Stimulated activated memory B cell treated with anti-CD40 and anti-IgM and Interleukin-4, amounts not matched to agents 10 μg/mL and 1 μg/mL and 100 μg/mL, for 72 hours (primary cell): ENCODE measurements at regions not wholly inside any gene's neighbourhood (a gene's known extent, or its start where the extent isn't known, plus 50 kb on each side); places are given as distances from the start of the nearest gene placed in this dataset.
"Not testable (repeated sequence)": the region's sequence is repeated elsewhere in the genome, so short reads cannot be mapped to it uniquely, and the experiment has no call there.

Source experiments
- ATAC-seq: fragments of 150-1000 bp; cut with Tn5 transposase; 2 replicates; pipeline ENCODE4 v1.10.0; 2021
- H3K27ac Mint-ChIP-seq: one replicate; pipeline ENCODE4 v1.8.0; 2022; ENCODE audit warnings: mild to moderate bottlenecking, mixed read lengths
- H3K27me3 Mint-ChIP-seq: one replicate; pipeline ENCODE4 v1.8.0; 2022; ENCODE audit warnings: mixed read lengths
- H3K36me3 Mint-ChIP-seq: one replicate; pipeline ENCODE4 v1.8.0; 2022; ENCODE audit warnings: mixed read lengths
- H3K4me1 Mint-ChIP-seq: one replicate; pipeline ENCODE4 v1.8.0; 2022; ENCODE audit warnings: mixed read lengths
- H3K4me3 Mint-ChIP-seq: one replicate; pipeline ENCODE4 v1.8.0; 2022; ENCODE audit warnings: mild to moderate bottlenecking, moderate library complexity, mixed read lengths
- H3K9me3 Mint-ChIP-seq: one replicate; pipeline ENCODE4 v1.8.0; 2022; ENCODE audit warnings: mixed read lengths

DNA sequence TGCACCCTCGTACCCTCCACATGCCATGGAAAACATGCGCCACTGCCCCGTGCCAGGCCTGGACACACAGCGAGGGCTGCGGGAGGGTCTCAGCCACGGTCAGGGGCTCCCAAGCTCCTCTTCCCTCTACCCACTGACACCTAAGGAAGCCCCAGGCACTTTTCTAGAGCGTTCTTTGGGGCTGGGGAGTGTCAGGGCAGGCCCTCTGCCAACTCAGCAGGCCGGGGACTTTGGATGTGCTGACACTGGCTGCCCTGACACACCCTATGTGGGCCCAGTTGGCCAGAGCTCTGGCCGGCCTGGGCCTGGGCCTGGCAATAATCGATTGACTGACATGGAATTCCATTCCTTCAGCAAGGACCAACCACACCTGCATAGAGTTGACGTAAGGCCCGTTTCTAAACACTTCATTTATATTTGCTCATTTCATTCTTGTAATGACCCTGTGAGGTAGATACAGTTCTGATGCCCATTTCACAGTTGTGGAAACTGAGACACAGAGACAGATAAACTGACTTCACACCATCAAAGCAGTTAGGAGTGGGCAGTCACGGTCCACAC, 70.5 kb downstream of the ZFP36L2 start:
- Mint-ChIP-seq H3K4me1 (peaks cover 51% of the 10 kb centered on the region), H3K36me3 (no peaks in the 10 kb centered on the region), H3K4me3 (no peak overlapping the region), H3K27ac (peak overlapping the region; percentile 75), H3K27me3 (no peaks in the 10 kb centered on the region), H3K9me3 (no peaks in the 10 kb centered on the region)
- ATAC-seq = no peak

DNA sequence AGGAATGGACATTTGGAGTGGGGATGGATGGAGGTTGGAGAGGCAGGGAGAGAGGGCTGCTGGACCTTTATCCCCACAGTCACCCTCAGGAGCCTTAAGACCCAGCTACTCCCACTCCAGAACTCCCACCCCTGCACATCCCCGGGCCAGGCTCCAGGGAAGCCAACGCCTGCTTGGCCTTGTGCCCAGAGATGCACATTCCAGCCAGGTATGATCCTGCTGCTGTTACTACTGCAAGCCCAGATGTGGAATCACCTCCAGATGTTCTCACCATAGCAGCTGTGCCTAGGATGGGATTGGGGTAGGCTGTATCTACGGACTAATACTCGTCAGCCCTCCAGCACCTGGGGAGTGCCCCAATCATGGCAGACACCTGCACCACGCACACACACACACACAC, 71.7 kb downstream of the ZFP36L2 start:
- H3K4me1 Mint-ChIP-seq = peaks cover 51% of the 10 kb centered on the region
- H3K27ac Mint-ChIP-seq = peak overlapping the region; percentile 4
- no peaks in the 10 kb centered on the region for H3K9me3 Mint-ChIP-seq
- H3K36me3 Mint-ChIP-seq = no peaks in the 10 kb centered on the region
- no peaks in the 10 kb centered on the region for H3K27me3 Mint-ChIP-seq
- ATAC-seq = no peak
- H3K4me3 Mint-ChIP-seq = no peak overlapping the region

DNA sequence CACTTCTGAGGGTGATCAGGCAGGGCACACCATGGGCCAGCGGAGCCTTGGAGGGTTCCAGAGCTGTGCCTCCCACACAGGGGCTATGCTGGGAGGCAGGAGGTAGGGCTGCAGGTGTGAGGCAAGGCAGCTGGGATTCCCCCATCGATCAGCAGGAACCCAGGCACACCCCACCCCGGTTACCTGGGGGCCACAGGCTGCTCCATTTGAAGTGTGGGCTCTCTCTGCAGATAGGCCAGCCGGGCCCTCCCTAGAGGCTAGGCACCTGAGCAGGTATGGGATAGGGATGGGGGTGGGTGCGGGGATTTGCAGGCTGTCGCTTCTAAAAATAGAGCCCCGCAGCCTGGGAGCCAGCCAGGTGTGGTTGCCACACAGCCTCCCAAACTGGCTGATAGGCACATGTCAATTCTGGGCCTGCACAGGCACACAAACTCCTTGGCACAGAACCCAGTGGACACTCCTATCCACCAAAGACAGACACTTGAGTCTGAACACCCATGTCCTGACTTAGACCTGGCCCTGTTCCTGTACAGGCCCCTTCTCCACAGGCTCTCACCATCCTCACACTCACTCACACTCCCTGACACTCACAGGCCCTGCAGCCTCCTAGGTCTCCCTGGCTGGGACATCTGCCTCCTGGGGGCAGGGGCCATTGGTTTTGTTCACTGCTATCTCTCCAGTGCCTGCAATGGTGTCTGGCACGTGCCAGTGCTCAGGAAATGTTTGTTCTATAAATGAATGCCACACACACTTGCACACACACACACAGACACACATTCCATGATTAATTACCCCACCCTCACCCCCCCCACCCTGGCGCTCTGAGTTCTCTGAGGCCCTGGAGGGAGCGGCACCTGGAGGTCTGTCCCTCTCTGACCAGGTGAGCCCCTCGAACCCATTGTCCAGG, 73.4 kb downstream of the ZFP36L2 start:
- no peaks in the 10 kb centered on the region for H3K9me3 Mint-ChIP-seq
- H3K4me1 Mint-ChIP-seq = peaks cover 43% of the 10 kb centered on the region
- peak; percentile 6 for ATAC-seq
- H3K27me3 Mint-ChIP-seq = no peaks in the 10 kb centered on the region
- H3K36me3 Mint-ChIP-seq = no peaks in the 10 kb centered on the region
- H3K27ac Mint-ChIP-seq = peak overlapping the region; percentile 4
- no peak overlapping the region for H3K4me3 Mint-ChIP-seq

DNA sequence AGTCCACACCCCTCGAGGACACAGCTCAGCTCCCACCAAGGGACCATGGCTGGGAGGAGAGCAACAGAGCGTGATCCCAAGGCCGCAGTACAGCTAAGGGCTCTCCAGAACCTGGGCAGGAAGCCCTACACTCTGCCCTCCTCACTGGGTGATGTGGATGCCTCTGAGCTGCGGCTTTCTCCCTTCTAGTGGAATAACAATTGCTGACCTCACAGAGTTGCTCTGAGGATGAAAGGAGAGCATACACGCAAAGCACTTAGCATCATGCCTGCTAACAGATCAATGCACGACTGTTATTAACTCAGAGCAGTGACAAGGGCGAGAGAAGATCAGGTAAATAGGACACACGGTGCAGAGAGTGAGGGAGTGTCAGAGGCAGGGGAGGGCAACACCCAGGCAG, 74.2 kb downstream of the ZFP36L2 start:
- no peak for ATAC-seq
- H3K36me3 Mint-ChIP-seq = no peaks in the 10 kb centered on the region

DNA sequence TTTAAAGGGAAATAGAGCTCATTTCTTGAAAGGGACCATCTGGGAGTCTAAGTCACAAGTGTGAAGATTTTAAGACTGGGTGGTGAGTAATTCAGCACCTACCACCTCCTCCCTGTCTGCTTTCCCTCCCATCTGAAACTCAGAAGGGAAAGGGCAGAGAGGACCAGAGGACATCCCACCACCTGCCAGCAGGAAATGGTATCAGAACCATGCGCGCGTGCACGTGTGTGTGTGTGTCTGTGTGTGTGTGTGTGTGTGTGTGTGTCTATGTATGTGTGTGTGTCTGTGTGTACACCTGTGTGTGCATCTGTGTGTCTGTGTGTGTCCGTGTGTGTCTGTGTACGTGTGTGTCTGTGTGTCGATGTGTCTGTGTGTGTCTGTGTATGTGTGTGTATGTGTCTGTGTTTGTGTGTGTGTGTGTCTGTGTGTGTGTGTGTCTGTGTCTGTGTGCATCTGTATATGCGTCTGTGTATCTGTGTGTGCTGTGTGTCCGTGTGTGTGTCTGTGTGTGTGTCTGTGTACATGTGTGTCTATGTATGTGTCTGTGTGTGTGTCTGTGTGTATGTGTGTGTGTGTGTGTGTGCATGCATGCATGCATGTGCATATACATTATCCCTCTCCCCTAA, 76.8 kb downstream of the ZFP36L2 start:
- peaks cover 38% of the 10 kb centered on the region for H3K4me1 Mint-ChIP-seq
- no peak overlapping the region for H3K4me3 Mint-ChIP-seq
- peak overlapping the region; percentile 0 for H3K27ac Mint-ChIP-seq
- no peaks in the 10 kb centered on the region for H3K27me3 Mint-ChIP-seq
- H3K36me3 Mint-ChIP-seq = no peaks in the 10 kb centered on the region
- no peaks in the 10 kb centered on the region for H3K9me3 Mint-ChIP-seq
- peak; percentile 79 for ATAC-seq

More for the DNA sequence above, 74.2 kb downstream of the ZFP36L2 start:
- Mint-ChIP-seq H3K27me3 (no peaks in the 10 kb centered on the region), H3K4me3 (no peak overlapping the region), H3K4me1 (peaks cover 38% of the 10 kb centered on the region), H3K27ac (peak overlapping the region; percentile 4), H3K9me3 (no peaks in the 10 kb centered on the region)

DNA sequence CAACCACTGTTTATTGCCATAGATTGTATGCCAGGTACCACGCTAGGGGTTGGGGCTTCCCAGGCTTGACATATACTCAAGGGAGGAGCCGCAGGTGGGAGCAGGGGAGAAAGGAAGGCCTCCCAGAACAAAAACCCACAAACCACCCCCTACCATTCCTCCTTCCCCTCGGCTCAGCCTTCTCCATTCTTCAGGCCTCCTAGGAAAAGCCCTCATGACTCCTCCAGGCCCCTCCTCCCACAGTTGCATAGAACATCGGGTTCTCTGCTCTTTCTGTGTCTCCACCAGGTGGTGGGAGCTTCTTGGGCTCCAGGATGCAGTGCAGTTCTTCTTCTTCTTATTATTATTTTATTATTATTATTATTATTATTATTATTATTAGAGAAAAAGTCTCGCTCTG, 80.3 kb downstream of the ZFP36L2 start:
- Mint-ChIP-seq H3K27me3 (no peaks in the 10 kb centered on the region), H3K4me1 (peaks cover 25% of the 10 kb centered on the region), H3K4me3 (no peak overlapping the region), H3K27ac (no peak overlapping the region), H3K36me3 (no peaks in the 10 kb centered on the region), H3K9me3 (no peaks in the 10 kb centered on the region)
- no peak for ATAC-seq

DNA sequence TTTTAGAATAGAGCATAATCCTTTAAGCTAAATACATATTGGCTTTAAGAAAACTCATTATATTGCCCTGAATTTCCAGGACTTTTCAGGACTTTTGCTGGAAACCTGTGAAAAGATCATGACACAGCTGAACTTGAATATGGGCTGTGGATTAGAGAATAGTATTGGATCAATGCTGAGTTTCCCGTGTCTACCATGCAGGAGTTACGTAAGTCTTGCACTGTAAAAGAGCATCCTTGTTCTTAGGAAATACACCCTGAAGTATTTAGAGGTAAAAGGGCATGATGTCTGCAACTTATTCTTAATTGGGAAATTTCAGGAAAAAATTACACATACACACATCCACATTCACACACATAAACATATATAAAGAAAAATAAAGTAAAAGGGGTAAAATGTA, 82.1 kb downstream of the ZFP36L2 start:
- H3K27ac Mint-ChIP-seq = no peak overlapping the region
- peaks cover 25% of the 10 kb centered on the region for H3K4me1 Mint-ChIP-seq
- no peaks in the 10 kb centered on the region for H3K36me3 Mint-ChIP-seq

DNA sequence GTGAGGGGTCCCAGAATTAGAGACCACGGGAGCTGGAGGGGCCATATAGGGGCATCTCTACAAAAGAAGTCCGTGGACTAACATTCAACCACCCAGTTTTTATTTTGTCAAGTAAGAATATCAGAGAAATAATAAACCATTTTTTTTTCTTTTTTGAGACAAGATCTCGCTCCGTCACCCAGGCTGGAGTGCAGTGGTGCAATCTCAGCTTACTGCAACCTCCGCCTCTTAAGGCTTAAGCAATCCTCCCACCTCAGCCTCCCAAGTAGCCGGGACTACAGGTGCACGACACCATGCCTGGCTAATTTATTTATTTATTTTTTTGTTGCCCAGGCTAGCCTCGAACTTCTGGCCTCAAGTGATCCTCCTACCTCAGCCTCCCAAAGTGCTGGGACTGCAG, 82.7 kb downstream of the ZFP36L2 start:
- Mint-ChIP-seq H3K27ac (no peak overlapping the region), H3K4me1 (peaks cover 22% of the 10 kb centered on the region), H3K9me3 (no peaks in the 10 kb centered on the region), H3K4me3 (no peak overlapping the region), H3K36me3 (no peaks in the 10 kb centered on the region), H3K27me3 (no peaks in the 10 kb centered on the region)
- no peak for ATAC-seq

More for the DNA sequence above, 82.1 kb downstream of the ZFP36L2 start:
- H3K4me3 Mint-ChIP-seq = no peak overlapping the region
- no peaks in the 10 kb centered on the region for H3K27me3 Mint-ChIP-seq
- no peak for ATAC-seq
- H3K9me3 Mint-ChIP-seq = no peaks in the 10 kb centered on the region

DNA sequence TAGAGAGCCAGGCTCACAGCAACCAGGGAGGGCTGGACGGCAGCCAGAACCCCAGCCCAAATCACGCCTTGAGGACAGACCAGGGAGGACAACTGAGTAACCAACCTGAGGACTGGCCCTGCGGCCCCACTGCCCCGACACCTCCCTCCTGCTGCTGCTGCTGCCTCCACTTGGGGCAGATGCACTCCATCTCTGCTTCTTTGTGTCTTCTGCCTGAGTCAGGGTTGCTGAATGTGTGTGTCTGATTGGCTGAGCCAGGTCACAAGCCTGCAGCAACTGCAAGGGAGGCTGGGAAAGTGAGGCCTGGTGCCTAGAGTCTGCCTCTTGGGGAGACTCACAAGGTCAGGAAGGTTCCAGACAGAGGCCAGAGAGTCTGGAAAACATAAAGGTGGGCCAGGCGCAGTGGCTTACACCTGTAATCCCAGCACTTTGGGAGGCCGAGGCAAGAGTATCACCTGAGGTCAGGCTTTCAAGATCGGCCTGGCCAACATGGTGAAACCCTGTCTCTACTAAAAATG, 83.4 kb downstream of the ZFP36L2 start:
- H3K4me3 Mint-ChIP-seq = no peak overlapping the region

DNA sequence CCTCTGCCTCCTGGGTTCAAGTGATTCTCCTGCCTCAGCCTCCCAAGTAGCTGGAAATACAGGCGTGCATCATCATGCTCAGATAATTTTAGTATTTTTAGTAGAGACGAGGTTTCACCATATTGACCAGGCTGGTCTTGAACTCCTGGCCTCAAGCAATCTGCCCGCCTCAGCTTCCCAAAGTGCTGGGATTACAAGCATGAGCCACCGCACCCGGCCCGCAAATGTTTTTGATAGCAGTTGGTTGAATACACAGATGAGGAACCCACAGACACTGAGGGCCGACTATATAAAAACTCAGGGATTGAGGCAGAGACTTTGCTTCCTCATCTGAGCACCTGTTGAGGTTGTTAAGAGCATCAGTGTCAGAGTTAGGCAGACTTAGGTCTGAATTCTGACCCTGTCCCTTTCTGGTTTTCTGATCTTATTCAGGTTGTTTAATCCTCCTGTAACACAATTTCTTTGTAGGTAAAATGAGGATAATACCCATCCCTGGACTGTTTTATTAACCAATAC, 84.7 kb downstream of the ZFP36L2 start:
- H3K27ac Mint-ChIP-seq, H3K36me3 Mint-ChIP-seq, H3K9me3 Mint-ChIP-seq, H3K27me3 Mint-ChIP-seq, H3K4me3 Mint-ChIP-seq, ATAC-seq: not testable (repeated sequence)
- H3K4me1 Mint-ChIP-seq = peaks cover 39% of the 10 kb centered on the region

More for the DNA sequence above, 83.4 kb downstream of the ZFP36L2 start:
- no peaks in the 10 kb centered on the region for H3K27me3 Mint-ChIP-seq
- H3K27ac Mint-ChIP-seq = peak overlapping the region; percentile 70
- H3K36me3 Mint-ChIP-seq = no peaks in the 10 kb centered on the region
- ATAC-seq = peak; percentile 24
- H3K9me3 Mint-ChIP-seq = no peaks in the 10 kb centered on the region
- H3K4me1 Mint-ChIP-seq = peaks cover 26% of the 10 kb centered on the region

DNA sequence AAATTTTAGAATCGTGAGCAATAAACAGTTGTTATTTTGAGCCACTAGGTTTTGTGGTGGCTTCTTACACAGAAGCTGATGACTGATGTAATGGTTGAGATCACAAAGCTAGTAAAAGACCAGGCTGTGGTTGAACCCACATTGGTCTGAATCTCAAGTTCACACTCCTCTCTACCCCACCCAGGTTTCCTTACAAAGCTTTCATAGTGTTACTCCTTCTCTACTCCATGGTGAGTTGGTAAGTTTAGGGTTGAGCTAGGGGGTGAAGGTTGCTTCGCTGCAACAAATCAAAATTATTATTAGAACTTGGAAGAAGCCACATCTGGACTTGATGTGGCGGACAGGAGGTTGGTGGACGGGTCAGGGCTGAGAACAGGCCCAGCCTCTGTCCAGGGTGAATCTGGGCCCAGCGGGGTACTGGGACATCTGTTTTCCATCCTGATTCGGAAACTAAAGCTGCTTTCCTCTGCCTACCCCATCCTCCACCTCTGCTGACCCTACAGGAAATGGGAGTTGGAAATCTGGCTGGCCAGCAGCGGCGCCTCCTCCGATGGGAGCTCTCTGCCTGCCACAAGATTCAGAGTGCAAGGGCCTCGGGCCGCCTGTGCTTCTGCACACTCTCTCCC, 86.3 kb downstream of the ZFP36L2 start:
- Mint-ChIP-seq H3K27ac (peak overlapping the region; percentile 68), H3K36me3 (no peaks in the 10 kb centered on the region), H3K4me3 (no peak overlapping the region), H3K9me3 (no peaks in the 10 kb centered on the region), H3K4me1 (peaks cover 55% of the 10 kb centered on the region), H3K27me3 (no peaks in the 10 kb centered on the region)
- ATAC-seq = no peak

DNA sequence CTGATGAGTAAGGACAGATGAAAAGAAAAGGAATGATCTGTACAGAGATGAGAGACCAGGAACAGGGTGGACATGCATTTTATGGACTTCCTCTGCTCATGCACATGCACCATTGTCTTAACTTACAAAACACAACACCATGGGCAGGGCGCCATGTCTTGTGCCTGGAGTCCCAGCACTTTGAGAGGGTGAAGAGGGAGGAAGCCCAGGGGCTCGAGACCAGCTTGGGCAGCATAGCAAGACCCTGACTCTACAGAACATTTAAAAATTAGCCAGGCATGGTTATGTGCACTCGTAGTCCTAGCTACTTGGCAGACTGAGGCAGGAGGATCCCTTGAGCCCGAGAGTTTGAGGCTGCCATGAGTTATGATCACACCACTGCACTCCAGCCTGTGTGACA, 86.9 kb downstream of the ZFP36L2 start:
- H3K9me3 Mint-ChIP-seq = no peaks in the 10 kb centered on the region
- peak overlapping the region; percentile 68 for H3K27ac Mint-ChIP-seq
- no peak overlapping the region for H3K4me3 Mint-ChIP-seq
- peaks cover 58% of the 10 kb centered on the region for H3K4me1 Mint-ChIP-seq
- ATAC-seq = no peak
- no peaks in the 10 kb centered on the region for H3K36me3 Mint-ChIP-seq
- no peaks in the 10 kb centered on the region for H3K27me3 Mint-ChIP-seq

DNA sequence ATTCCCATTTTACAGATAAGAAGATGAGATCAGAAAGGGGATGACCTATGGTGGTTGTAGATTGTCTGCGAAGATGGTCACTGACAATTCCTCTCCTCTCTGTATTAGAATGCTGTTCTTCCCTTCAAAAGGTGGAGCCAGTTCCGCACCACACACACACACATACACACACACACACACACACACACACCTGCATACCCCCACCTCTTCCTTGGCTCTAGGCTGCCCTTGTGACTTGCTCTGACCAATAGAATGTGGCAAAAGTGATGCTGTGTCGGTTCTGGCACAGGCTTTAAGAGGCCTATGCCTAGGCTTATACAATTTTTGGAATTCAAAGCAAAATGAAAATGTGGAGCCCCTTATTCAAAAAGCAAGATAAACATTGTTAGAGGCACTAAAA, 88.0 kb downstream of the ZFP36L2 start:
- Mint-ChIP-seq H3K9me3 (no peaks in the 10 kb centered on the region), H3K4me1 (peaks cover 68% of the 10 kb centered on the region), H3K27me3 (no peaks in the 10 kb centered on the region), H3K27ac (peak overlapping the region; percentile 73), H3K4me3 (no peak overlapping the region), H3K36me3 (no peaks in the 10 kb centered on the region)
- ATAC-seq = no peak

DNA sequence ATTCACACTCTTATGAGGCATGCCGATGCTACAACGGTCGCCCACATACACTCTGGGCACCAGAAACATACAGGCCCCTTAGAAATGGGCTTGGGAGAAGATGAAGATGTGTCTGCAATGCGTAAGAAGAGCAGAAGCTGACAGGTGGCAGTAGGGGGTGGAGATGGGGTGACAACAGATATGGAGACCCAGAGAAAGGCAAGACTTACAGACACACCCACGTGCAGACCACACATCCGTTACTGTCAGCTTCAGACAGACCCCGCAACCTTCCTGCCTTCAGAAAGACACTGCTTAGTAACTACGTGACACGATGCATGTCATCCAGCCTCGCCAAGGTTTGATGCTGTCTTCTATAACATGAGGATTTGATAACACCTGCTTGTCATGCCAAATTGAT, 89.5 kb downstream of the ZFP36L2 start:
- no peak for ATAC-seq
- no peaks in the 10 kb centered on the region for H3K36me3 Mint-ChIP-seq

More for the DNA sequence above, 89.5 kb downstream of the ZFP36L2 start:
- peak overlapping the region; percentile 93 for H3K27ac Mint-ChIP-seq
- peaks cover 72% of the 10 kb centered on the region for H3K4me1 Mint-ChIP-seq
- no peak overlapping the region for H3K4me3 Mint-ChIP-seq
- no peaks in the 10 kb centered on the region for H3K27me3 Mint-ChIP-seq
- H3K9me3 Mint-ChIP-seq = no peaks in the 10 kb centered on the region
